HG02588 (cell line): ENCODE measurements at regions not wholly inside any gene's neighbourhood (a gene's known extent, or its start where the extent isn't known, plus 50 kb on each side); places are given as distances from the start of the nearest gene placed in this dataset.
"Not testable (repeated sequence)": the region's sequence is repeated elsewhere in the genome, so short reads cannot be mapped to it uniquely, and the experiment has no call there.

Experiments
- ATAC-seq: cut with Tn5 transposase; IDR thresholded peaks from one replicate; pipeline ENCODE4 v1.9.1; 2021; ENCODE audit warnings: mild to moderate bottlenecking, moderate library complexity; ENCODE audit not compliant: unreplicated experiment

GRCh38 chr13:80962855-80963254 lies 621.9 kb upstream of the SPRY2 start:
- ATAC-seq, result no peak

DNA sequence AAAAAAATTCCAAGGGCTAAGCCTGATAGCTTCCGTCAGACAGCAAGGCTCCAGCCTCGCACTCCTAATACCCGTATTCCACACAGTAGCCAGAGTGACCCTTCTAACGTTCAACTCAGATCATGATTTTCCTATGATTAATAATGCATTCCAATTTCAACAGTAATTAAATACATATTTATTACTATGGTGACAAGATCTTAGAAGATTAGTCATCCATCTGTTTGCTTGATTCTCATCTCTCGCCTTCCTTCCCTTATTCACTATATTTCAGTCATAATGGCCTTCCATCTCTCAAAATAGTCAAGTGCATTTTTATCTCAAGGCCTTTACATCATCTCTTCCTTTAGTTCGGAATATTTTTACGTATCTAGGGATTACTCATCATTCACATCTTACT lies 621.2 kb upstream of the SPRY2 start:
- ATAC-seq, result no peak

- ATAC-seq, result no peak
Observed at GRCh38 chr13:80957019-80957655, 616.2 kb upstream of the SPRY2 start.

DNA sequence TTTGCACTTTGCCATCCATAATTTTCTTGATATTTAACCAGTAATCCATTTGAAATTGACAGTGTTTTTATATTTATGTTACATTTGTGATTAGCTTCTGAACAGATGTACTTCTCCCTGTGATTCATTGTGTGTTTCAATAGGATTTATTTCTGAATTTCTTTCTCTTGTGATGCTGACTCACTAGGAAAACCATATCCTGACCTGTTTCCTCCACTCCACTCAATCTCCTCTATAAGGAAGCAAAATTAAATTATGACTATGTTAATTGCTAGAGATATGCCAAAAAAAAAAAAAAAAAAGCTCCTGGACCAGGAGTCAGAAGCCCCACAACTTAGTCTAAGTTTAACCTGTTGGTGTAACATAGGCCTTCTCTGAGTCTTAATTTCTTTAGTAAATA lies 614.6 kb upstream of the SPRY2 start:
- ATAC-seq, result no peak

GRCh38 chr13:80952158-80952557 lies 611.2 kb upstream of the SPRY2 start:
- no peak for ATAC-seq

- no peak for ATAC-seq
Observed at GRCh38 chr13:80946008-80946802, 605.3 kb upstream of the SPRY2 start.

DNA sequence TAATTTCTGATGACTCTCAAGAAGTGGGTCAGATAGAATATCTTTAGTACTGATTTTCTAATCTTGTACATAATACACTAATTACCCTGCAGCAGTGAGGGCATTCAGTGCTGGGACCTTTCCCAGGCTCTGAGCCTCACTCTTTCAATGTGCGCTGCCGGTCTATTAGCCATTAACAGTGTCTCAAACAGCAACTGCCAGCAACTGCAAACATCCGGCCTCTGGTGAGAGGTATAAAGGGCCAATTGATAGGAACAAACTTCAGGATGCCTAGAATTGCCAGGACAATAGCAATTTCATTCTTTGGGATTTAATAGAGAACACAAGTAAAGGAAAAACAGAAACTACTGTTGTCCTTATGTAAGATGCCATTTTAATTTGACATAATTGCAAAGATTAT lies 604.4 kb upstream of the SPRY2 start:
- no peak for ATAC-seq

DNA sequence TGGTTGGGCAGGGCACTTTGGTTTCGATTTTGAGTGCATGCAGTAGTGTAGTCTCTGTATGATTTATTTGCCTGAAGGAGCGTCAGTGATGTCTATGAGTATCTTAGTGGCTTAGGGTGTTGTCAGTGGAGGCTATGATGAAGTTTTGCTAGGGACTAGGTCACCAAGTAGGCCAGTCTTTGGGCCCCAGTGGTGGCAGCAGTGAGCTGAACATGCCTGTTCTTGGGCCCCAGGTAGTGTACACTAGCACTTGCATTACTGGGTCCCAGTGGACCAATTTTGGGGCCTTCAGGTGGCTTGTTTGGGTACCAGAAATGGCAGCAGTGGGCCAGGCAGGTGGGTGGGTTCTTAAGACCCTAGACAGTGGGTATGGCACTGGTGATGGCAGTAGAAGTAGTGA lies 598.7 kb upstream of the SPRY2 start:
- ATAC-seq, result no peak

DNA sequence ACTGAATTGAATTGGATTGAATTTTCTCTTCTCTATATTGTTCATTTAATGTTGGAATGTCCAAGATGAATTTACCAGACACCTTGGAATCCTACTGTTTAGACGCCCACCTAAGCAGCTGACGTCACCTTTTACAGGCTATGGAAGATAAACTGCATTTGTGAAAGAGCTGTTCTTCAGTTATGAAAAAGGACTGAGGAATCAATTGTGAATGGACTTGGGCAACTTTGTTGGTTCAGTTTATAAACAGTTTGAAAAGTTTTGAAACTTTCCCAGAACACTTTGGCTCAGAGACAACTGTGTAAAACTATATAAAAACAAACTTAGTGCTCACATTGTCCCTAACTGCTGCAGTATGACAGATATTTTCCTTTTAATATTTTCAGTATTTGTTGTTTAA lies 590.8 kb upstream of the SPRY2 start:
- ATAC-seq, result no peak

DNA sequence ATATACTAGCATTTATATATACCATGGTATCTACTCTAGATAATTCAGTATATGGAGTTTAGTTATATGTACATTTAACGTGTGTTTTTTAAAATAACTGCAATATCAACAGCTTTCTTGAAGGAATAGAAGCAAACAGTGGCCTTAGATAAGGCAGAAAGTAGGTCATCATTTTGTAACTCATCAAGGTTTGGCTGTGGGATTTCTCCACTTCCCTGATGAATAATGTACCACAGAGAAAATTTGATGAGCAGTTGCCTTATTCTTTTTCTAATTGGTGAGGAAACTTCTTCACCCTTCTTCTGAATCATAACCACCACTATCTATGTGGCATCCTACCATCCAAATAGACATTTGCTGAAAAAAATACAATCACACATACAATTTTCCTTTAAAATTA lies 590.2 kb upstream of the SPRY2 start:
- ATAC-seq, result no peak

GRCh38 chr13:80928241-80928640 lies 587.3 kb upstream of the SPRY2 start:
- ATAC-seq, result no peak

DNA sequence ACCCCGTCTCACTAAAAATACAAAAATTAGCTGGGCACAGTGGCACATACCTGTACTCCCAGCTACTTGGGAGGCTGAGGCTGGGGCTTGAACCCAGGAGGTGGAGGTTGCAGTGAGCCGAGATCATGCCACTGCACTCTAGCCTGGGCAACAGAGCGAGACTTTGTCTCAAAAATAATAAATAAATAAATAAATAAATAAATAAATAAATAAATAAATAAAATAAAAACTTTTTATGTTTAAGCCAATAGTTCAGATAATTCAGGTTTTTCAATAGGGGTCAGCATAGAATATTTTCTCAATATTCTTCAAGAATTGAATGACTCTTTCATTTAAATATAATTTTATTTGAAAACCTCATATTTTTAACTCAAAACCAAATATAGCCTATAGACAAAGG lies 585.1 kb upstream of the SPRY2 start:
- not testable (repeated sequence) for ATAC-seq

DNA sequence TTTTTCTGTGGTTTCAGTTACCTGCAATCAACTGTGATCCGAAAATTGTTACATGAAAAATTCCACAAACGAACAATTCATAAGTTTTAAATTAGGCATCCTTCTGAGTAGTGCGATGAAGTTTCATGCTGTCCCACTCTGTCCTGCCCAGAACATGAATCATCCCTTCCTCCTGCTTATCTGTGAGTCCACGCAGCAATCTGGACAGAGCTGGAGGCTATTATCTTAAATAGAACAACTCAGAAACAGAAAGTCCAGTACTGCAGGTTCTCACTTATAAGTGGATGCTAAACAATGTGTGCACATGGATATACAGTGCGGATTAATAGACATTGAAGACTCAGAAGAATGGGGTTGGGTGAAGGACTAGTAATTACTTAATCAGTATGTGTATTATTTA lies 583.7 kb upstream of the SPRY2 start:
- ATAC-seq, result no peak

GRCh38 chr13:80923907-80924306 lies 583.0 kb upstream of the SPRY2 start:
- no peak for ATAC-seq

- no peak for ATAC-seq
Observed at GRCh38 chr13:80921971-80922370, 581.0 kb upstream of the SPRY2 start.

DNA sequence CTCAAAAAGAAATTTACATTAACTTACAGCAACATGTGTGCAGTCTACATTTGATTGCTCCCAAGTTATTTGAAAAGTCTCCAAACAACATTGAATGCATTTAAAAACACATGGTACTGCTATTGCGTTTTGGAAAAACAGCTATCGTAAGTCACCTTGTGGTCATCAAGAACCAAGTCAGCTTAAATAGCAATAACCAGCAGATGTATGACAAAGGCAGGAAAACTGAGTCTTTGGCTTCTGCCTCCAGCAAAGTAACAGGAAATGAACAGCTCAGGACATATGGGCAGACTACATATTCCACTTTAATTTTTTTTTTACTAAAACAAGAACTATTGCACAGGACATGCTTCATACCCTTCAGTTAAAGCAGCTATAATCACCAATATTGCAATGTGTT lies 580.6 kb upstream of the SPRY2 start:
- ATAC-seq, result no peak

- ATAC-seq, result no peak
Observed at GRCh38 chr13:80906860-80907259, 565.9 kb upstream of the SPRY2 start.

DNA sequence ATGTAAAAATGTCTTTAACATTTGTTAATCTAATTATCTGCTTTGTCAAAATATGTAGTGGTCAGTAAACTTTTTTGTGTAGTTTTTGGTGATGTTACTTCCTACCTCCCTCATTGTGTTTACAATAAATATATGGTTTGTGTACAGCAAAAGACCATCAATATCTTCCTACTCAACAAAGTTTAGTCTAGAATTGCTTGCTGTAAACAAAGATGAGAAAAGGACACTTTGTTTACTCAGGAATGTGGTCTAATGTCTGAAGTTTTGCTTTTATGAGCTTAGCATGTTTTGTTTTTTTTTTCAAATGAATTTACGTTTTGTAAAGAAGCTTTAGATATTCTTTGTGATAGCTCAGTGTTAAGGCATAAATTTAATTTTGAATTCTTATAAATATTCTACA lies 563.5 kb upstream of the SPRY2 start:
- no peak for ATAC-seq

GRCh38 chr13:80903911-80904310 lies 563.0 kb upstream of the SPRY2 start:
- no peak for ATAC-seq

DNA sequence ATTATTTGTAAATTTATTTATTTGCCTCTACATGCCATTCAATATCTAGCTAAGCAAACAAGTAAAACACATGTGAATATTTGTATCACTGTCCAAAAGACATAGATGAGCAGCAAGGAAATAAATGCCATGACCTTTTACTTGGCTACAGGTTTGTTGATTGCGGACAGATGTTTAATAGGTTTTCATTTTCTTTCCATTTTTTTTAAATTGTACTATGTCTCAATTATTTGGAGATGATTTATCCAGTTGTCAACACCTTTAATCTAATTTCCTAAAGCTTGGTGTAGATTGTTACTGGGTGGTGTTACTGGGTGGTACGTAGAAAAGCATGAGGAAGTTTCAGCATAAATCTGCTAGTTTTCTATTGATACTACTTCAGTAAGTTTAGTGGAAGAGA lies 560.6 kb upstream of the SPRY2 start:
- no peak for ATAC-seq

GRCh38 chr13:80901111-80901510 lies 560.2 kb upstream of the SPRY2 start:
- no peak for ATAC-seq

GRCh38 chr13:80900561-80900960 lies 559.6 kb upstream of the SPRY2 start:
- no peak for ATAC-seq

DNA sequence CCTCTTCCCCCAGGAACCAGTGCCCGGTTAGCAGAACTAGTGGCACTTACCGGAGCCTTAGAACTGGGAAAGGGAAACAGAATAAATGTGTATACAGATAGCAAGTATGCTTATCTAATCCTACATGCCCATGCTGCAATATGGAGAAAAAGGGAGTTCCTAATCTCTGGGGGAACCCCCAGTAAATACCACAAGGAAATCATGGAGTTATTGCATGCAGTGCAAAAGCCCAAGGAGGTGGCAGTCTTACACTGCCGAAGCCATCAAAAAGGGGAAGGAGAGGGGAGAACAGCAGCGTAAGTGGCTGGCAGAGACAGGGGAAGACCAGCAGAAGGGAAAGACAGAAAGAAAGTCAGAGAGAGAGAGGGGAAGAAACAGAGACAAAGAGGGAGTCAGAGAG lies 556.7 kb upstream of the SPRY2 start:
- ATAC-seq, result not testable (repeated sequence)
